ENCODE measurements at regions not wholly inside any gene's neighbourhood (a gene's known extent, or its start where the extent isn't known, plus 50 kb on each side); places are given as distances from the start of the nearest gene placed in this dataset.
"Not testable (repeated sequence)": the region's sequence is repeated elsewhere in the genome, so short reads cannot be mapped to it uniquely, and the experiment has no call there.

DNA sequence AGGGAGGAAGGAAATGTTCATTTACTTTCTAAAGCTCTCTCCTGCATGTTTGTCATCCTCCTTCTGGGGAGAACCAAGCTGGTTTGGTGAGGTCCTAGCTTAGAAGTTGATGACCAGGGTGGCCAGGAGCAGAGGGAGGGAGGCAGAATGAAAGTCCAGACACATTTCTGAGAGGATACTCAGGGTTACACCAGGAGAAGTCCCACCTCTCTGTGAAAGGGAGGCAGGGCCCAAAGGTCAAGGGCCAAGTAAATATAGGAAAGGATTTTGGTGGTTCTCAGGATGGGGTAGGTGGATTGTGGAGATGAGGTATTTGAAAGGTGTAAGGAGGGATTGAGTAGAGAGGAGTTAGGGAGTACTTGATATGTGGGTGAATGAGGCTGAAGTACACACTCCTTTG is 58.0 kb upstream of the FBXO11 start:
- Histone ChIP-seq H3K27ac (ENCODE audit: low read length) (no peak overlapping the region), H3K4me3 (ENCODE audit: low read length) (no peak overlapping the region), H3K9me3 (ENCODE audit: insufficient read depth, low read depth, low read length) (no peaks in the 10 kb centered on the region), H3K27me3 (ENCODE audit: insufficient read depth, low read length) (no peaks in the 10 kb centered on the region), H3K4me1 (ENCODE audit: insufficient read depth, low read length) (no peaks in the 10 kb centered on the region), H3K9ac (ENCODE audit: low read depth, low read length) (no peak overlapping the region), H3K36me3 (ENCODE audit: insufficient read depth, low read depth, low read length) (no peaks in the 10 kb centered on the region)

GRCh38 chr2:47964722-47965434 is 58.6 kb upstream of the FBXO11 start:
- Histone ChIP-seq H3K27ac (ENCODE audit: low read length) (no peak overlapping the region), H3K4me3 (ENCODE audit: low read length) (no peak overlapping the region), H3K36me3 (ENCODE audit: insufficient read depth, low read depth, low read length) (no peaks in the 10 kb centered on the region), H3K27me3 (ENCODE audit: insufficient read depth, low read length) (no peaks in the 10 kb centered on the region), H3K9ac (ENCODE audit: low read depth, low read length) (no peak overlapping the region), H3K9me3 (ENCODE audit: insufficient read depth, low read depth, low read length) (no peaks in the 10 kb centered on the region), H3K4me1 (ENCODE audit: insufficient read depth, low read length) (no peaks in the 10 kb centered on the region)

GRCh38 chr2:47976728-47977127 is 70.4 kb upstream of the FBXO11 start:
- not testable (repeated sequence) for H3K4me1 ChIP-seq (ENCODE audit: insufficient read depth, low read length)

DNA sequence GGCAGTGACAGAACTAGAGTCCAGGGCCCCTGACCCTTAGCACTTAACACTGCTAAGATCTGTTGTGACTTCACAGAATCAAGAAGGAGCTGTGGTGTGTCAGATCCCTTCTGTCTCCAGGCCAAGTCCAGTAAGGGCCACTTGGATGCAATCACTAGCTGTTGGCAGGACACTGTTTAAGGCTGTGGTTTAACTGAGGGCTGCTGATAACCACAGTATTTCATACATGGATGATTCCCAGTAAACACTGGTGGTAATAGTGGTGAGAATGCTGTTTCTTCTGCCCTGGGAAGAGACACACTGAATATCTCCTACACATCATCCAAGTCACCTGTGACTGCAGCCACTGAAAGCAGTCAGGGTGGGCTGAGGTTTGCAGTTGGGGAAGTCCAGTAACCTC is 77.7 kb upstream of the FBXO11 start:
- H3K4me1 ChIP-seq (ENCODE audit: insufficient read depth, low read length) = no peaks in the 10 kb centered on the region
- no peaks in the 10 kb centered on the region for H3K36me3 ChIP-seq (ENCODE audit: insufficient read depth, low read depth, low read length)
- H3K27ac ChIP-seq (ENCODE audit: low read length) = no peak overlapping the region
- H3K9me3 ChIP-seq (ENCODE audit: insufficient read depth, low read depth, low read length) = no peaks in the 10 kb centered on the region
- no peak overlapping the region for H3K4me3 ChIP-seq (ENCODE audit: low read length)
- no peak overlapping the region for H3K9ac ChIP-seq (ENCODE audit: low read depth, low read length)
- H3K27me3 ChIP-seq (ENCODE audit: insufficient read depth, low read length) = no peaks in the 10 kb centered on the region; the same call in 1 of the 2 replicates

More at GRCh38 chr2:47976728-47977127, 70.4 kb upstream of the FBXO11 start:
- H3K4me3 ChIP-seq (ENCODE audit: low read length); H3K27me3 ChIP-seq (ENCODE audit: insufficient read depth, low read length); H3K9ac ChIP-seq (ENCODE audit: low read depth, low read length); H3K9me3 ChIP-seq (ENCODE audit: insufficient read depth, low read depth, low read length); H3K27ac ChIP-seq (ENCODE audit: low read length); H3K36me3 ChIP-seq (ENCODE audit: insufficient read depth, low read depth, low read length): not testable (repeated sequence)

DNA sequence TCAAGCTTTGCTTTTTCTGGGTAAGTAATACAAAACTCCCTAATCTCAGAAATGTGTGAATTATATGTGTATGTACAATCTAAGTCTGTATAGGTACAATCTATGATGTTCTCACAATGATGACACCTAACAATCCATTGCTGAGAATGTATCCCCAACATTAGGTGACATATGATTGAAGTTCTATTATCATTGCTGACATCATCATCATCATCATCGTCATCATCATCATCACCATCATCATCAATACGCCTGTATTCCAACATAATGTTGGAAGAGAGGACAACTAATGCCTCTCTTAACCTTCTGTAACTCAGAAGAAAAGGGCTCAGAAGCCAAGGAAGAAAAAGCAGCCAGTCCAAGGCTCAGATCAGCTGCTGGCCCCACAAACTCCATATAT is 84.2 kb upstream of the FBXO11 start:
- no peaks in the 10 kb centered on the region for H3K36me3 ChIP-seq (ENCODE audit: insufficient read depth, low read depth, low read length)
- no peaks in the 10 kb centered on the region for H3K4me1 ChIP-seq (ENCODE audit: insufficient read depth, low read length)
- H3K9me3 ChIP-seq (ENCODE audit: insufficient read depth, low read depth, low read length) = no peaks in the 10 kb centered on the region
- no peak overlapping the region for H3K27ac ChIP-seq (ENCODE audit: low read length)
- no peaks in the 10 kb centered on the region for H3K27me3 ChIP-seq (ENCODE audit: insufficient read depth, low read length)
- H3K9ac ChIP-seq (ENCODE audit: low read depth, low read length) = no peak overlapping the region
- H3K4me3 ChIP-seq (ENCODE audit: low read length) = no peak overlapping the region

GRCh38 chr2:47992671-47993070 is 86.4 kb upstream of the FBXO11 start:
- Histone ChIP-seq H3K4me1 (ENCODE audit: insufficient read depth, low read length) (no peaks in the 10 kb centered on the region), H3K27me3 (ENCODE audit: insufficient read depth, low read length) (no peaks in the 10 kb centered on the region), H3K4me3 (ENCODE audit: low read length) (no peak overlapping the region), H3K9me3 (ENCODE audit: insufficient read depth, low read depth, low read length) (no peaks in the 10 kb centered on the region), H3K9ac (ENCODE audit: low read depth, low read length) (no peak overlapping the region), H3K36me3 (ENCODE audit: insufficient read depth, low read depth, low read length) (no peaks in the 10 kb centered on the region), H3K27ac (ENCODE audit: low read length) (no peak overlapping the region)

GRCh38 chr2:47996808-47997207 is 90.5 kb upstream of the FBXO11 start:
- Histone ChIP-seq H3K27ac (ENCODE audit: low read length) (no peak overlapping the region), H3K9ac (ENCODE audit: low read depth, low read length) (no peak overlapping the region), H3K27me3 (ENCODE audit: insufficient read depth, low read length) (no peaks in the 10 kb centered on the region), H3K9me3 (ENCODE audit: insufficient read depth, low read depth, low read length) (no peaks in the 10 kb centered on the region), H3K4me3 (ENCODE audit: low read length) (no peak overlapping the region), H3K4me1 (ENCODE audit: insufficient read depth, low read length) (no peaks in the 10 kb centered on the region), H3K36me3 (ENCODE audit: insufficient read depth, low read depth, low read length) (no peaks in the 10 kb centered on the region)

DNA sequence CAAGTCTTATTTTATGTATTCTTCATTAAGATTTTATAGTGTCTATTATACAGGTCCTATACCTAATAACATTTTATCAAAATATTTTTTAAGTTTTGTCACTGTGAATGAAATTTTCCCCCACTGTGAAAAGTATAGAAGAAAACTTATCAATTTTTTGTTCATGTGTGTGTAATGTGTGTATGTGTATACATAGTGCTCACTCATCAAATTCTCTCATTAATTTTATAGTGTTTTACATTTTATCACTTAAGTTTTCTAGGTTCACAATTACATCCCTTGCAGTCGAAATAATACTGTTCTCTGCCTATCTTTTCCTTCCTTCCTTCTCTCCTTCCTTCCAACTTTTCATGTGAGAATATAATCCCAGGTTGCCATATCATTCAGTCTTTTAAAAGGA is 93.2 kb upstream of the FBXO11 start:
- H3K4me1 ChIP-seq (ENCODE audit: insufficient read depth, low read length) = no peaks in the 10 kb centered on the region
- no peaks in the 10 kb centered on the region for H3K36me3 ChIP-seq (ENCODE audit: insufficient read depth, low read depth, low read length)
- no peak overlapping the region for H3K4me3 ChIP-seq (ENCODE audit: low read length)
- H3K9ac ChIP-seq (ENCODE audit: low read depth, low read length) = no peak overlapping the region
- no peak overlapping the region for H3K27ac ChIP-seq (ENCODE audit: low read length)
- no peaks in the 10 kb centered on the region for H3K27me3 ChIP-seq (ENCODE audit: insufficient read depth, low read length)
- no peaks in the 10 kb centered on the region for H3K9me3 ChIP-seq (ENCODE audit: insufficient read depth, low read depth, low read length)

DNA sequence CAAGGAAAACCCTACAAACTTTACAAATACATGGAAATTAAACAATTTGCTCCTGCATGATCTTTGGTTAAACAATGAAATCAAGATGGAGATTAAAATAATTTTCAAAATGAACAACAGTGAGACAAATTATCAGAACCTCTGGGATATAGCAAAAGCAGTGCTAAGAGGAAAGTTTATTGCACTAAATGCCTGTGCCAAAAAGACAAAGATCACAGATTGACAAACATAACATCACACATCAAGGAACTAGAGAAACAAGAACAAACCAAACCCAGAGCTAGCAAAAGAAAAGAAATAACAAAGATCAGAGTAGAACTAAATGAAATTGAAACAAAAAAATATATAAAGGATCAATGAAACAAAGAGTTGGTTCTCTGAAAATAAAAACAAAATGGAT is 95.2 kb upstream of the FBXO11 start:
- H3K27me3 ChIP-seq (ENCODE audit: insufficient read depth, low read length) = no peaks in the 10 kb centered on the region
- no peaks in the 10 kb centered on the region for H3K36me3 ChIP-seq (ENCODE audit: insufficient read depth, low read depth, low read length)
- H3K4me3 ChIP-seq (ENCODE audit: low read length) = no peak overlapping the region
- H3K27ac ChIP-seq (ENCODE audit: low read length) = no peak overlapping the region
- H3K9me3 ChIP-seq (ENCODE audit: insufficient read depth, low read depth, low read length) = no peaks in the 10 kb centered on the region; the same call in 1 of the 2 replicates
- H3K4me1 ChIP-seq (ENCODE audit: insufficient read depth, low read length) = no peaks in the 10 kb centered on the region
- H3K9ac ChIP-seq (ENCODE audit: low read depth, low read length) = no peak overlapping the region

DNA sequence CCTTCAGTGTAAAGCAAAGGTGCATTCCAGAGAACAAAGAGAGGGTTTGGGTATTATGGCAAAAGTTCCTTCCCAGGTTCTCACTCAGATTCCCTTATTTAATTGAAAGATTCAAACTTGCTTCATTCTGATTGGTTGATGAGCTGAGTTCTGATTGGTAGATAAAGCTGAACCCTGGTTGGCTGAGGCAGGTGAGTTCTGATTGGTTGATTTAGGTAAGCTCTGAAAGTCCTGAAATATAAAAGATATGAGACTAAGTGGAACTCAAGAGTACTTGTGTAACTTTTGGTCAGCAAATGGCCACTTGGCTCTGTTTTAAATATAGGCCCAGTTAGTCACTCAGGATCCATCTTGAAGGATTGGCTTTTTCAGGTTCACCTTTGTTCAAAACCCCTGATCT is 99.8 kb upstream of the FBXO11 start:
- Histone ChIP-seq H3K27ac (ENCODE audit: low read length) (no peak overlapping the region), H3K4me3 (ENCODE audit: low read length) (no peak overlapping the region), H3K9ac (ENCODE audit: low read depth, low read length) (no peak overlapping the region), H3K27me3 (ENCODE audit: insufficient read depth, low read length) (no peaks in the 10 kb centered on the region), H3K4me1 (ENCODE audit: insufficient read depth, low read length) (no peaks in the 10 kb centered on the region), H3K36me3 (ENCODE audit: insufficient read depth, low read depth, low read length) (no peaks in the 10 kb centered on the region), H3K9me3 (ENCODE audit: insufficient read depth, low read depth, low read length) (no peaks in the 10 kb centered on the region; the same call in 1 of the 2 replicates)

DNA sequence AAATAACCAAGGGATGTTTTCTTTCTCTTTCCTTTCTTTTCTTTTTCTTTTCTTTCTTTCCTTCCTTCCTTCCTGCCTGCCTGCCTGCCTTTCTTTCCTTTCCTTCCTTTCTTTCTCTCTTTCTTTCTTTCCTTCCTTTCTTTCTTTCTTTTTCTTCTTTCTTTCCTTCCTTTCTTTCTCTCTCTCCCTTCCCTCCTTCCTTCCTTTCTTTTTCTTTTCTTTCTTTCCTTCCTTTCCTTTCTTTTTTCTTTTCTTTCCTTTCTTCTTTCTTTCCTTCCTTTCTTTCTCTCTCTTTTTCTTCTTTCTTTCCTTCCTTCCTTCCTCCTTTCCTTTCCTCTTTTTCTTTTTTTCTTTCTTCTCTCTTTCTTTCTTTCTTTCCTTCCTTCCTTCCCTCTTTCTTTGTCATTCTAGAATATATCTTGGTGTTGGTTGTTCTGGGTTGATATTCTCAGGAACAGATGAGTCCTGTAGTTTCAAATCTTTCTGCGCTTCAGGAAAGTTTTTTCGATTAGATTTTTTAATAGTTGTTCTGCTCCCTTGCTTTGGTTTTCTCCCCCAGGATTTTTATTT is 101.5 kb upstream of the FBXO11 start:
- no peak overlapping the region for H3K27ac ChIP-seq (ENCODE audit: low read length)
- no peaks in the 10 kb centered on the region for H3K4me1 ChIP-seq (ENCODE audit: insufficient read depth, low read length)
- no peak overlapping the region for H3K9ac ChIP-seq (ENCODE audit: low read depth, low read length)
- no peak overlapping the region for H3K4me3 ChIP-seq (ENCODE audit: low read length)
- no peaks in the 10 kb centered on the region for H3K36me3 ChIP-seq (ENCODE audit: insufficient read depth, low read depth, low read length)
- H3K9me3 ChIP-seq (ENCODE audit: insufficient read depth, low read depth, low read length) = no peaks in the 10 kb centered on the region; the same call in 1 of the 2 replicates
- H3K27me3 ChIP-seq (ENCODE audit: insufficient read depth, low read length) = no peaks in the 10 kb centered on the region

- H3K4me1 ChIP-seq (ENCODE audit: insufficient read depth, low read length) = no peaks in the 10 kb centered on the region
- no peak overlapping the region for H3K27ac ChIP-seq (ENCODE audit: low read length)
- H3K4me3 ChIP-seq (ENCODE audit: low read length) = no peak overlapping the region
- H3K9ac ChIP-seq (ENCODE audit: low read depth, low read length) = no peak overlapping the region
- no peaks in the 10 kb centered on the region for H3K27me3 ChIP-seq (ENCODE audit: insufficient read depth, low read length)
- H3K9me3 ChIP-seq (ENCODE audit: insufficient read depth, low read depth, low read length) = no peaks in the 10 kb centered on the region; the same call in 1 of the 2 replicates
- no peaks in the 10 kb centered on the region for H3K36me3 ChIP-seq (ENCODE audit: insufficient read depth, low read depth, low read length)
Measured at GRCh38 chr2:48009256-48009655, 103.0 kb upstream of the FBXO11 start.

All from iPS-20b (cell line).